SK-N-SH (cell line): ENCODE measurements at regions not wholly inside any gene's neighbourhood (a gene's known extent, or its start where the extent isn't known, plus 50 kb on each side); places are given as distances from the start of the nearest gene placed in this dataset.

Experiments used
- CTCF ChIA-PET: fragments of 300-600, 350-600 bp; formaldehyde crosslinking; extraction: SDS; loops from one replicate; lab custom pipeline; 2021; lab: Yijun Ruan, JAX
- POLR2A ChIA-PET: fragments of 350-600 bp; sonication (Branson Sonifier 250); formaldehyde crosslinking; extraction: SDS; loops from one replicate; lab custom pipeline; 2020; ENCODE audit warnings: antibody characterized with exemption, inconsistent platforms; lab: Yijun Ruan, JAX
- DNase-seq: peaks from one replicate; pipeline ENCODE4 v3.0.0; 2012
- H2AFZ ChIP-seq: fragments of 200-600 bp; sonication (generic); 2 replicates; pipeline ENCODE4 v1.8.1; 2016; ENCODE audit warnings: antibody characterized with exemption, mild to moderate bottlenecking, low read depth
- H3F3A ChIP-seq: fragments of 200-600 bp; sonication (generic); replicated peaks from 2 replicates; pipeline ENCODE3; 2016; ENCODE audit warnings: antibody characterized with exemption, mild to moderate bottlenecking; ENCODE audit not compliant: insufficient read depth
- H3K27ac ChIP-seq, 2 experiments: fragments of 200-500 bp in 1 of 2; fragments of 200-600 bp in 1 of 2; sonication (Bioruptor generic) in 1 of 2; sonication (generic), shearing (Covaris generic) in 1 of 2; 2 replicates each; pipeline versions ENCODE4 v1.5.1 to v1.6.1; 2014 to 2016; ENCODE audit warnings: low read depth in 2 of 2, inconsistent platforms in 1 of 2, low read length in 1 of 2, mild to moderate bottlenecking in 1 of 2, mixed read lengths in 1 of 2
- H3K27me3 ChIP-seq: fragments of 200-600 bp; sonication (generic), shearing (Covaris generic); 2 replicates; pipeline ENCODE4 v1.6.1; 2016; ENCODE audit warnings: mixed run types; ENCODE audit not compliant: insufficient read depth
- H3K36me3 ChIP-seq, 2 experiments: fragments of 200-500 bp in 1 of 2; fragments of 200-600 bp in 1 of 2; sonication (Bioruptor generic) in 1 of 2; sonication (generic) in 1 of 2; replicated peaks in 1 of 2; 2 replicates each; pipeline versions ENCODE3 to v1.5.1; 2014 to 2016; ENCODE audit warnings: low read length in 1 of 2, mild to moderate bottlenecking in 1 of 2; ENCODE audit not compliant: insufficient read depth in 2 of 2, control insufficient read depth in 1 of 2
- H3K4me1 ChIP-seq, 2 experiments: fragments of 200-500 bp in 1 of 2; fragments of 200-600 bp in 1 of 2; sonication (Bioruptor generic) in 1 of 2; sonication (generic), shearing (Covaris generic) in 1 of 2; 2 replicates each; pipeline versions ENCODE4 v1.5.1 to v1.6.1; 2014 to 2016; ENCODE audit warnings: low read depth in 1 of 2, low read length in 1 of 2, mixed run types in 1 of 2; ENCODE audit not compliant: insufficient read depth in 2 of 2, control insufficient read depth in 1 of 2
- H3K4me2 ChIP-seq: fragments of 200-600 bp; sonication (generic), shearing (Covaris generic); 2 replicates; pipeline ENCODE4 v1.6.1; 2017; ENCODE audit warnings: mixed run types
- H3K4me3 ChIP-seq, 2 experiments: fragments of 200-500 bp in 1 of 2; fragments of 200-600 bp in 1 of 2; sonication (Bioruptor generic) in 1 of 2; sonication (generic), shearing (Covaris generic) in 1 of 2; 2 replicates each; pipeline versions ENCODE4 v1.5.1 to v1.8.1; 2014 to 2016; ENCODE audit warnings: low read depth in 2 of 2, inconsistent platforms in 1 of 2, low read length in 1 of 2, mild to moderate bottlenecking in 1 of 2, mixed read lengths in 1 of 2, moderate library complexity in 1 of 2
- H3K79me2 ChIP-seq: fragments of 200-600 bp; sonication (generic); 2 replicates; pipeline ENCODE4 v1.8.1; 2017; ENCODE audit warnings: mild to moderate bottlenecking; ENCODE audit not compliant: insufficient read depth
- H3K9ac ChIP-seq: fragments of 200-600 bp; sonication (generic); 2 replicates; pipeline ENCODE4 v1.6.1; 2017; ENCODE audit warnings: mixed run types
- H3K9me2 ChIP-seq: fragments of 200-600 bp; sonication (generic); 2 replicates; pipeline ENCODE4 v1.6.1; 2017; ENCODE audit warnings: mixed run types
- H3K9me3 ChIP-seq: fragments of 200-600 bp; sonication (generic); 2 replicates; pipeline ENCODE4 v1.6.1; 2017; ENCODE audit warnings: mixed run types, mild to moderate bottlenecking, moderate library complexity
- H4K20me1 ChIP-seq: fragments of 200-600 bp; sonication (generic); 2 replicates; pipeline ENCODE4 v1.6.1; 2017; ENCODE audit warnings: mild to moderate bottlenecking, mixed run types; ENCODE audit not compliant: insufficient read depth
- CHD2 ChIP-seq: fragments of 150-350 bp; IDR thresholded peaks from 2 replicates; pipeline ENCODE4 v1.6.1; 2018; ENCODE audit warnings: low read length; ENCODE audit not compliant: partially characterized antibody
- EP300 ChIP-seq, 2 experiments: IDR thresholded peaks; 2 replicates each; pipeline versions ENCODE4 v1.4.0 to v1.6.1; 2012; ENCODE audit warnings: borderline replicate concordance in 1 of 2, low read depth in 1 of 2, low read length in 1 of 2
- FOXJ3 ChIP-seq: sonication (generic); formaldehyde crosslinking; IDR thresholded peaks from 2 replicates; pipeline ENCODE4 v1.5.1; 2020; ENCODE audit warnings: mild to moderate bottlenecking, missing genetic modification reagents
- GABPA ChIP-seq: IDR thresholded peaks from 2 replicates; pipeline ENCODE4 v1.4.0; 2012; ENCODE audit warnings: low read depth, mild to moderate bottlenecking
- GATA2 ChIP-seq: sonication (generic); formaldehyde crosslinking; IDR thresholded peaks from 2 replicates; pipeline ENCODE4 v1.5.0; 2020; ENCODE audit warnings: mild to moderate bottlenecking, missing genetic modification reagents
- NFIC ChIP-seq: IDR thresholded peaks from 2 replicates; pipeline ENCODE4 v1.4.0; 2012; ENCODE audit warnings: borderline replicate concordance
- NRF1 ChIP-seq: IDR thresholded peaks from 2 replicates; pipeline ENCODE4 v1.6.1; 2012; ENCODE audit warnings: low read depth, mild to moderate bottlenecking, low read length
- PBX3 ChIP-seq: IDR thresholded peaks from 2 replicates; pipeline ENCODE4; 2012
- RCOR1 ChIP-seq: fragments of 150-350 bp; IDR thresholded peaks from 2 replicates; pipeline ENCODE4 v1.6.1; 2017; ENCODE audit warnings: antibody characterized with exemption, low read length
- SIN3A ChIP-seq: IDR thresholded peaks from 2 replicates; pipeline ENCODE4 v1.6.1; 2012; ENCODE audit warnings: low read depth, mild to moderate bottlenecking, low read length, moderate library complexity, borderline replicate concordance
- SMC3 ChIP-seq: IDR thresholded peaks from 2 replicates; pipeline ENCODE4 v1.6.1; 2012; ENCODE audit warnings: low read depth, low read length, improper control_type of control experiment
- TAF1 ChIP-seq: IDR thresholded peaks from 2 replicates; pipeline ENCODE4 v1.6.1; 2012; ENCODE audit warnings: low read depth, mild to moderate bottlenecking, low read length, moderate library complexity, borderline replicate concordance
- TEAD4 ChIP-seq: IDR thresholded peaks from 2 replicates; pipeline ENCODE4 v1.4.0; 2012; ENCODE audit warnings: mild to moderate bottlenecking, borderline replicate concordance; ENCODE audit not compliant: insufficient read depth
- USF2 ChIP-seq: fragments of 150-350 bp; IDR thresholded peaks from 2 replicates; pipeline ENCODE4 v1.6.1; 2017; ENCODE audit warnings: antibody characterized with exemption, low read length, low read depth, borderline replicate concordance
- WGBS: methylation state at CpG from one replicate; pipeline ENCODE4 v1.1.6; 2017; ENCODE audit warnings: low lambda C conversion rate; 5-methylcytosine and 5-hydroxymethylcytosine counted together
- TF ChIP-seq, protein P1 (sequence below): fragments of 150-350 bp; IDR thresholded peaks from 2 replicates; pipeline ENCODE4 v1.6.1; 2016; ENCODE audit warnings: mild to moderate bottlenecking, low read depth, low read length
- TF ChIP-seq, protein P2 (sequence below): IDR thresholded peaks from 2 replicates; pipeline ENCODE4 v1.6.1; 2012; ENCODE audit warnings: mild to moderate bottlenecking, low read depth, low read length, moderate library complexity

DNA sequence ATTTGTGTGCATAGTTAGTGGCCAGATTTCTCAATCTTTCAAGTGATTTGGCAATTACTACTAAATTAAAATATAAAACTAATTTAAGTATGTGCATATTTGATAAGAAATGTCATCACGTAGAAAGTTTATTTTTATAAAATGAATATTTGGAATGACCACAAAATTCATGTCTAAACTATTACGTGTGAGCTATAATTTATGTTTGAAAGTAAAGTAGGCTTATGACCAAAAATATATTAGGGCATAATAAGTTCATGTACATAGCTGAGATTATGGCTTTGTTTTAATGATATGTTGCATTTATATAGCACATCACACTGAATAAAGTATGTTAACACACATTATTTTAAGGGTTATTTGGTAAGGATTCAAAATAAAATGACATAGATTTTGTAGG, 1532.6 kb downstream of the C4orf33 start (continued):
- no peak for TF ChIP-seq USF2
- no peak for TF ChIP-seq RCOR1
- no peak for TF ChIP-seq GATA2
- no peak for TF ChIP-seq NRF1
- no peak for TF ChIP-seq EP300 (IDR thresholded peaks at IDR 0.05; ENCODE audit: borderline replicate concordance in 1 of 2, low read depth in 1 of 2, low read length in 1 of 2)

DNA sequence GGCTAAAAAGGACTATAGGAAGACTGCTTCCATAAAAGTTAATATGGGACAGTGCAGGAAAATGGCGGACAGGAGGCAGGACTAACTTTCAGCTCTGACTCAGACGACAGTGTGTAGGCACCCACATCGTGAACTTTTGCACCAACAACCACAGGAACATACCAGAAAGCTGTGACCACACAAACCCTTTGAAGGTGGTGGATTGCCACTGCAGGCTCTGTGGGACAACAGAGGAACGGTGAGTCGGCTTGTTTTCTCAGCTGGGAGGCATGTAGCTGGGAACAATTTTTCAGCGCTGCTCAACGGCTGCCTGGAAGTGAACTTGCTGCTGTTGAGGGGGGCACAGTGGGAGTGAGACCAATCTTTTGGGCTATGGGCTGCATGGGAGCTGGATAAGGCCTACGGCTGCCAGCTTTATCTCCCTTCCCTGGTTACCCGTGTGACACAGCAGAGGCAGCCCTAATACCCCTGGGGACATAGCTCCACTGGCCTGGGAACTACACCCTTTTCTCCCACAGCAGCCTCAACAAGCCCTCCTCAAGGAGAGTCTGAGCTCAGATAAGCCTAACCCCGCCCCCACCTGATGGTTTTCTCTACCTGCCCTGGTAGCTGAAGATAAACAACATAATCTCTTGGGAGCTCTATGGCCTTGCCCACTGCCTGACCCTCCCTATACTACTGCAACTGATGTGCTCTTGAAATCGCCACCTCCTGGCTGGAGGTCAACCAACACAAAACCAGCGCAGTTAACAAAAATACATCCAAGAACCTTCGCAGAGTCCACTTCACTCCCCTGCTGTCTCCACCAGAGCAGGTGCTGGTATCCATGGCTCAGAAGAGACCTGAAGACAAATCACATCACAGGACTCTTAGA, 1537.0 kb downstream of the C4orf33 start:
- H3K27me3 ChIP-seq: no peaks in the 10 kb centered on the region
- H3K36me3 ChIP-seq: no peaks in the 10 kb centered on the region
- no peaks in the 10 kb centered on the region for H3F3A ChIP-seq
- no peaks in the 10 kb centered on the region; a peak in 1 of 4 replicates for H3K4me1 ChIP-seq
- H3K79me2 ChIP-seq: no peaks in the 10 kb centered on the region
- no peak for DNase-seq
- no peaks in the 10 kb centered on the region for H3K9me3 ChIP-seq
- ChIA-PET CTCF (no interaction called here), POLR2A (no interaction called here)
- 39% methylated on average over 10 of the region's 13 CpGs for WGBS
- H4K20me1 ChIP-seq: no peaks in the 10 kb centered on the region
- TF ChIP-seq RCOR1 (no peak), SIN3A (no peak), USF2 (no peak), PBX3 (no peak), TAF1 (no peak), FOXJ3 (CRISPR knock-in tag) (no peak), GABPA (no peak), SMC3 (no peak), CHD2 (no peak), NFIC (no peak), TEAD4 (no peak), GATA2 (no peak), EP300 (IDR thresholded peaks at IDR 0.05; ENCODE audit: borderline replicate concordance in 1 of 2, low read depth in 1 of 2, low read length in 1 of 2) (no peak)
- TF ChIP-seq, protein P1, sequence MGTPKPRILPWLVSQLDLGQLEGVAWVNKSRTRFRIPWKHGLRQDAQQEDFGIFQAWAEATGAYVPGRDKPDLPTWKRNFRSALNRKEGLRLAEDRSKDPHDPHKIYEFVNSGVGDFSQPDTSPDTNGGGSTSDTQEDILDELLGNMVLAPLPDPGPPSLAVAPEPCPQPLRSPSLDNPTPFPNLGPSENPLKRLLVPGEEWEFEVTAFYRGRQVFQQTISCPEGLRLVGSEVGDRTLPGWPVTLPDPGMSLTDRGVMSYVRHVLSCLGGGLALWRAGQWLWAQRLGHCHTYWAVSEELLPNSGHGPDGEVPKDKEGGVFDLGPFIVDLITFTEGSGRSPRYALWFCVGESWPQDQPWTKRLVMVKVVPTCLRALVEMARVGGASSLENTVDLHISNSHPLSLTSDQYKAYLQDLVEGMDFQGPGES: no peak
- TF ChIP-seq, protein P2, sequence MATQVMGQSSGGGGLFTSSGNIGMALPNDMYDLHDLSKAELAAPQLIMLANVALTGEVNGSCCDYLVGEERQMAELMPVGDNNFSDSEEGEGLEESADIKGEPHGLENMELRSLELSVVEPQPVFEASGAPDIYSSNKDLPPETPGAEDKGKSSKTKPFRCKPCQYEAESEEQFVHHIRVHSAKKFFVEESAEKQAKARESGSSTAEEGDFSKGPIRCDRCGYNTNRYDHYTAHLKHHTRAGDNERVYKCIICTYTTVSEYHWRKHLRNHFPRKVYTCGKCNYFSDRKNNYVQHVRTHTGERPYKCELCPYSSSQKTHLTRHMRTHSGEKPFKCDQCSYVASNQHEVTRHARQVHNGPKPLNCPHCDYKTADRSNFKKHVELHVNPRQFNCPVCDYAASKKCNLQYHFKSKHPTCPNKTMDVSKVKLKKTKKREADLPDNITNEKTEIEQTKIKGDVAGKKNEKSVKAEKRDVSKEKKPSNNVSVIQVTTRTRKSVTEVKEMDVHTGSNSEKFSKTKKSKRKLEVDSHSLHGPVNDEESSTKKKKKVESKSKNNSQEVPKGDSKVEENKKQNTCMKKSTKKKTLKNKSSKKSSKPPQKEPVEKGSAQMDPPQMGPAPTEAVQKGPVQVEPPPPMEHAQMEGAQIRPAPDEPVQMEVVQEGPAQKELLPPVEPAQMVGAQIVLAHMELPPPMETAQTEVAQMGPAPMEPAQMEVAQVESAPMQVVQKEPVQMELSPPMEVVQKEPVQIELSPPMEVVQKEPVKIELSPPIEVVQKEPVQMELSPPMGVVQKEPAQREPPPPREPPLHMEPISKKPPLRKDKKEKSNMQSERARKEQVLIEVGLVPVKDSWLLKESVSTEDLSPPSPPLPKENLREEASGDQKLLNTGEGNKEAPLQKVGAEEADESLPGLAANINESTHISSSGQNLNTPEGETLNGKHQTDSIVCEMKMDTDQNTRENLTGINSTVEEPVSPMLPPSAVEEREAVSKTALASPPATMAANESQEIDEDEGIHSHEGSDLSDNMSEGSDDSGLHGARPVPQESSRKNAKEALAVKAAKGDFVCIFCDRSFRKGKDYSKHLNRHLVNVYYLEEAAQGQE: no peak
- no peaks in the 10 kb centered on the region for H3K9me2 ChIP-seq
- no peak overlapping the region for H3K27ac ChIP-seq
- no peak overlapping the region for H3K4me2 ChIP-seq
- H2AFZ ChIP-seq: no peak overlapping the region
- no peak overlapping the region for H3K9ac ChIP-seq
- no peak overlapping the region for H3K4me3 ChIP-seq
